ENCODE measurements at regions not wholly inside any gene's neighbourhood (a gene's known extent, or its start where the extent isn't known, plus 50 kb on each side); places are given as distances from the start of the nearest gene placed in this dataset.

DNA sequence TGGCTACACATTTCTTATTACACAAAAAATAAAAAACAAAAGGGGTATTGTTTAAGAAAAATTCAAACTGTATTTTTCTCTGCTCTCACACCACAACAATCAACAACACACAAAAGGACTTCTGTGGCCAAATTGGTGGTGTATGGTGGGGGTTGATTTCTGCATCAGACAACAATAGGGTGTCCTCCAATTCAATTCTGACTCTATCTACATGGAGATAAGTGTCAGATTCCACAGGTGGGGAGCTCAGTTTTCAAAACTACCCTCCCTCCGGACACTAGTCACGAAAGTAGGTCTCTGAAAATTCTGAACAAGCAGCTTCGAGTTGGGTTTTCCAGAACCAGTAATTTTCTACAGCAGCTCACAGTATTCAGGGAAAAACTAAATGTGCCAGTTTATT lies 744.9 kb upstream of the NCAM2 start:
- H3K4me3 ChIP-seq (ENCODE audit: low read depth, low read length): no peak overlapping the region
- DNase-seq (ENCODE audit: low read depth): no peak
- no peaks in the 10 kb centered on the region for H3K27me3 ChIP-seq (ENCODE audit: control insufficient read depth, insufficient read depth, low read length)
- no peaks in the 10 kb centered on the region for H3K36me3 ChIP-seq (ENCODE audit: control insufficient read depth, insufficient read depth, low read length)
- TF ChIP-seq, protein P1, sequence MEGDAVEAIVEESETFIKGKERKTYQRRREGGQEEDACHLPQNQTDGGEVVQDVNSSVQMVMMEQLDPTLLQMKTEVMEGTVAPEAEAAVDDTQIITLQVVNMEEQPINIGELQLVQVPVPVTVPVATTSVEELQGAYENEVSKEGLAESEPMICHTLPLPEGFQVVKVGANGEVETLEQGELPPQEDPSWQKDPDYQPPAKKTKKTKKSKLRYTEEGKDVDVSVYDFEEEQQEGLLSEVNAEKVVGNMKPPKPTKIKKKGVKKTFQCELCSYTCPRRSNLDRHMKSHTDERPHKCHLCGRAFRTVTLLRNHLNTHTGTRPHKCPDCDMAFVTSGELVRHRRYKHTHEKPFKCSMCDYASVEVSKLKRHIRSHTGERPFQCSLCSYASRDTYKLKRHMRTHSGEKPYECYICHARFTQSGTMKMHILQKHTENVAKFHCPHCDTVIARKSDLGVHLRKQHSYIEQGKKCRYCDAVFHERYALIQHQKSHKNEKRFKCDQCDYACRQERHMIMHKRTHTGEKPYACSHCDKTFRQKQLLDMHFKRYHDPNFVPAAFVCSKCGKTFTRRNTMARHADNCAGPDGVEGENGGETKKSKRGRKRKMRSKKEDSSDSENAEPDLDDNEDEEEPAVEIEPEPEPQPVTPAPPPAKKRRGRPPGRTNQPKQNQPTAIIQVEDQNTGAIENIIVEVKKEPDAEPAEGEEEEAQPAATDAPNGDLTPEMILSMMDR (IDR thresholded peaks at IDR 0.05; ENCODE audit: insufficient read depth, low read length, poor library complexity, severe bottlenecking): no peak

DNA sequence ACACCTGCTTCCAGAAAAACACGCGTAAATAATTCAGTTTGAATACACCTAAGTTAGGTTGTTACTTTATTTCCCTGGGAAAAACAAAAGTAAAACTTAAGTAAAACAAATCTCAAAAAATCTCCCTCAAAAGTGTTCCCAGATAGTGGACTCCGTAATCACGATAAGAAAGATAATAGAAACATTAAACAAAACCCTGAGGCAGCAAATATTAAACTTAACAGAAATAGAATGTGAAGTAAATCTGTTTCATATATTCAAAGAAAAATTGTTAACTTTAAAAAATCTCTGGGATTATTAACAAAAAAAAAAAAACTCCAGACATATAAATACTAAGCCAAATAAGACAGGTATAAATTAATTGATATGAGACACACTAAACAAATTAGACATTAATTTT lies 743.2 kb upstream of the NCAM2 start:
- TF ChIP-seq, protein P1 (IDR thresholded peaks at IDR 0.05; ENCODE audit: insufficient read depth, low read length, poor library complexity, severe bottlenecking): no peak
- H3K4me3 ChIP-seq (ENCODE audit: low read depth, low read length): no peak overlapping the region
- no peaks in the 10 kb centered on the region for H3K36me3 ChIP-seq (ENCODE audit: control insufficient read depth, insufficient read depth, low read length)
- DNase-seq (ENCODE audit: low read depth): no peak
- no peaks in the 10 kb centered on the region for H3K27me3 ChIP-seq (ENCODE audit: control insufficient read depth, insufficient read depth, low read length)

DNA sequence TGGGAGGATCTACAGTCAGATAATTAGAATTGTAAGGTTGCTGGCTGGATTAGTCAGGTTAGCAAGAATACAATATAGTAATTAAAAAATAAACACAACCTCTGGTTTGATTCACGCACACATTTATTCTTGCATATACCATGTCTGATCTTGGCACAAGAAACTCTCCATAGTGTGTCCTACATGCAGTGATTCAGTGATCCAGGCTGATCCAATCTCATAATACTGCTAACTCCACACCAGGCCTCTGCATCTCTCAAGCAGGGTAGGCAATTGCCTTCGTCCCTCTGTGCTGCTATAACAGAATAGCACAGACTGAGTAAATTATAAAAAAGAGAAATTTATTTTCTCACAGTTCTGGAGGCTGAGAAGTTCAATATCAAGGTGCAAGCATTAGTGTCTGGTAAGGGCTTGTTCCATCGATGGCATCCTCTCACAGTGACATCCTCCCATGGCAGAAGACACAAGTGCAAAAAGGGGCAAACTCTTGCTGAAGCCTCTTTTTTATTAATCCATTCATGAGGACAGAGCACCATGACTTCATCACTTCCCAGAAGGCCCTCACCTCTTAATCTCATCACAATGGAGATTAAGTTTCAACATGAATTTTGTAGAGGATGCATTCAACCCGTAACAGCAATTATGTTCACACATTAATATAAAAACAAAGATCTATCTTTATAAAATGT lies 741.0 kb upstream of the NCAM2 start:
- H3K36me3 ChIP-seq (ENCODE audit: control insufficient read depth, insufficient read depth, low read length): no peaks in the 10 kb centered on the region
- TF ChIP-seq, protein P1 (IDR thresholded peaks at IDR 0.05; ENCODE audit: insufficient read depth, low read length, poor library complexity, severe bottlenecking): no peak
- no peaks in the 10 kb centered on the region for H3K27me3 ChIP-seq (ENCODE audit: control insufficient read depth, insufficient read depth, low read length)
- no peak overlapping the region for H3K4me3 ChIP-seq (ENCODE audit: low read depth, low read length)
- no peak for DNase-seq (ENCODE audit: low read depth)

DNA sequence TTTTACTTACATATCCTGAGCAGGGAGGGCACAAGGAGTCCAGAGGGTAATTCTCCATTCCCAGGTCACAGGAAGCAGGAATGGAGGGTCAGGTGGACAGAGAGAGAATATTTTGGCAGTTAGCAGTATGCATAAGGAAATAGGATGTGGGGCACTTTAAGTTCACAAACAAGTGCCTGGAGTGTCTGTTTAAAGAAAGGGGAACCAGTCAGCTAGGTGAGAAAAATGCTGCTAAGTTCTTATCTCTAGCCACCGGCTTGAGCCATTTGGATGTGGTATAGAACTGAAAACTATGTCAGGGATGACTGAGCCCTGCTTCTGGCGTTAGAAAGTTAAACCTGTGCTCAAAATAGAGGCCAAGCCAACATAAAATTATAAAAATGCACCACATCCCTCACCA lies 739.7 kb upstream of the NCAM2 start:
- no peaks in the 10 kb centered on the region for H3K27me3 ChIP-seq (ENCODE audit: control insufficient read depth, insufficient read depth, low read length)
- no peaks in the 10 kb centered on the region for H3K36me3 ChIP-seq (ENCODE audit: control insufficient read depth, insufficient read depth, low read length)
- no peak overlapping the region for H3K4me3 ChIP-seq (ENCODE audit: low read depth, low read length)
- TF ChIP-seq, protein P1 (IDR thresholded peaks at IDR 0.05; ENCODE audit: insufficient read depth, low read length, poor library complexity, severe bottlenecking): no peak
- DNase-seq (ENCODE audit: low read depth): no peak

DNA sequence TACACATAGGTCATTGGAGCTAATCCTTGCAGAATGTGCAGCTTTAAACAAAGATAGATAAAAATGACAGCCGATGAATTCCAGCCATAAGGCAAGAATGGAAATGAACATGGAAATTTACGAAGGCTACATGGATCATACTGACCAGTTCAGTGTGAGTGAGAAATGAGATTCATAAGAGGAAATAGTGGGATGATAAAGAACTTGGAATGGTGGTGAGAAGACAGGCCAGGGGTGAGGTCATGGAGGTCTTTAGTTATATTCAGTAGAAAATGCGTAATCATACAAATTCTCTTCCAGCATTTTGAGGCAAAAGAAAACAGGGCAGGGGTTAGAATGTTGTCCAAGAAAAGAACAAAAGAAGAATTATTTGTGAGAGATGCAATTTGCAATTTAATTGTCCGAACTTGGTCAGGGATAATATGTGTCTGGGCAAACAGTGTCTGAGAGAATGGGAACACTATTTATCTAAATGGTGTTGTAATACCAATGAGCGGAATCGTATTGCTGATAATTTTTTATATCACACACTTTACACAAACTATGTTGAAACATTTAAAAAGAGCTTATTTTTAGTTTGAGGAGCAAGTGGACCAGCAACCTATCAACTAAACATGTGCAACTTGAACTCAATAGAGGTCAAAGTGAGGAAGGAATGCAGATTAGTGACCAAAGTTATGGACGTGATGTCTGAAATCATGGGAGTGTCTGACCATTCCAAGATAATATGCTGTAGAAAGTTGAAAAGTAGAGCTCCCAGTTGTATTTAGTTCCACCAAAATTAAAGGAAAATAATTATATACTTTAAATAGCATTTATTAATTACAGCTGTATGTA lies 739.0 kb upstream of the NCAM2 start:
- TF ChIP-seq, protein P1 (IDR thresholded peaks at IDR 0.05; ENCODE audit: insufficient read depth, low read length, poor library complexity, severe bottlenecking): no peak

More for the DNA sequence above, 739.0 kb upstream of the NCAM2 start:
- Histone ChIP-seq H3K27me3 (ENCODE audit: control insufficient read depth, insufficient read depth, low read length) (no peaks in the 10 kb centered on the region), H3K4me3 (ENCODE audit: low read depth, low read length) (no peak overlapping the region), H3K36me3 (ENCODE audit: control insufficient read depth, insufficient read depth, low read length) (no peaks in the 10 kb centered on the region)
- no peak for DNase-seq (ENCODE audit: low read depth)
